WERI-Rb-1 (cell line): ENCODE measurements at regions not wholly inside any gene's neighbourhood (a gene's known extent, or its start where the extent isn't known, plus 50 kb on each side); places are given as distances from the start of the nearest gene placed in this dataset.

Experiments
- DNase-seq: peaks from one replicate; pipeline ENCODE4 v3.0.0-alpha.2; 2020
- H3K27ac ChIP-seq: fragments of 250-450 bp; sonication (Bioruptor Pico); 2 replicates; pipeline ENCODE4 v1.5.1; 2020; ENCODE audit warnings: mild to moderate bottlenecking, moderate library complexity
- H3K27me3 ChIP-seq: fragments of 250-450 bp; sonication (Bioruptor Pico); 2 replicates; pipeline ENCODE4 v1.5.1; 2021; ENCODE audit warnings: mild to moderate bottlenecking, low read depth, moderate library complexity; ENCODE audit not compliant: insufficient read depth, severe bottlenecking
- H3K36me3 ChIP-seq: fragments of 250-450 bp; sonication (Bioruptor Pico); 2 replicates; pipeline ENCODE4 v1.5.1; 2020; ENCODE audit warnings: mild to moderate bottlenecking, moderate library complexity
- H3K4me3 ChIP-seq: 2 replicates; pipeline ENCODE4 v1.5.1; 2011; ENCODE audit warnings: low read depth, mild to moderate bottlenecking, control low read depth, low read length
- H3K9me3 ChIP-seq: fragments of 250-450 bp; sonication (Bioruptor Pico); 2 replicates; pipeline ENCODE4 v1.5.1; 2021; ENCODE audit warnings: mild to moderate bottlenecking, moderate library complexity; ENCODE audit not compliant: severe bottlenecking
- CTCF ChIP-seq: IDR thresholded peaks from 2 replicates; pipeline ENCODE4 v1.5.1; 2011; ENCODE audit warnings: low read depth, mild to moderate bottlenecking, control low read depth, inconsistent platforms, low read length

DNA sequence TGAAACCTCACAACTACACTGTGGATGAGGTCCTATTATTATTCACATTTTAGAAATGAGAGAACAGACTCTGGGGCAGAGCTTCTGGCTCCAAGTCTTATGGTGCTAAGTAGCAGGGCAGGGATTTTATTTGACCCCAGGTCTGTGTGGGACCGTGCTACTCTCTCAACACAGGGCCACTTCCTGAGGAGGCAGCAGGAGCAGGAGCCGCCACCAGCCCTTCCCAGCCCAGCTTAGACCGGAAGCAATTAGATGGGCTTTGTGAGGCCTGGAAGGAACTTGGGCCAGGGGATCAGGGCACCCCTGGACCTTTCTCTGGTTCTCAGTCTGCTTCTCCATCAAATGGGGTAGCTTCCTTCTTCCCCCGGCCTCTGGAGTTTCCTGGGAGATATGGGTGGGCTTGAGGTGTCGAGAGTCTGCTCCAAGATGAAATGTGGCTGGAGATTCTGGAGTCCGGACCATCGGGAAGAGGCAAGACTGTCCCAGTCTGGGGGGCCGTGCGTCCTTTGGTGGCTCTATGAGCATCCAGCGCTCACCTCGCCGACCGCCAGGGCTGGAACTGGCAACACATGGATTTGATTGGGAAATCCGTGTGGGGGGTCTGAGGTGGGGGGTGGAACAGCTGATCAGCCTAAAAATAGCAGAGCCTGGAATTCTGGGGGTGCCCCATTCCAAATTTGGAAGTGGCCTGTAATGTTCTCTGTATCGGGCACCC lies 136.8 kb downstream of the FOXD2 start:
- no peak for DNase-seq
- Histone ChIP-seq H3K27ac (no peak overlapping the region), H3K9me3 (no peaks in the 10 kb centered on the region), H3K36me3 (no peaks in the 10 kb centered on the region), H3K27me3 (peaks cover 77% of the 10 kb centered on the region), H3K4me3 (no peak overlapping the region)
- no peak for TF ChIP-seq CTCF

DNA sequence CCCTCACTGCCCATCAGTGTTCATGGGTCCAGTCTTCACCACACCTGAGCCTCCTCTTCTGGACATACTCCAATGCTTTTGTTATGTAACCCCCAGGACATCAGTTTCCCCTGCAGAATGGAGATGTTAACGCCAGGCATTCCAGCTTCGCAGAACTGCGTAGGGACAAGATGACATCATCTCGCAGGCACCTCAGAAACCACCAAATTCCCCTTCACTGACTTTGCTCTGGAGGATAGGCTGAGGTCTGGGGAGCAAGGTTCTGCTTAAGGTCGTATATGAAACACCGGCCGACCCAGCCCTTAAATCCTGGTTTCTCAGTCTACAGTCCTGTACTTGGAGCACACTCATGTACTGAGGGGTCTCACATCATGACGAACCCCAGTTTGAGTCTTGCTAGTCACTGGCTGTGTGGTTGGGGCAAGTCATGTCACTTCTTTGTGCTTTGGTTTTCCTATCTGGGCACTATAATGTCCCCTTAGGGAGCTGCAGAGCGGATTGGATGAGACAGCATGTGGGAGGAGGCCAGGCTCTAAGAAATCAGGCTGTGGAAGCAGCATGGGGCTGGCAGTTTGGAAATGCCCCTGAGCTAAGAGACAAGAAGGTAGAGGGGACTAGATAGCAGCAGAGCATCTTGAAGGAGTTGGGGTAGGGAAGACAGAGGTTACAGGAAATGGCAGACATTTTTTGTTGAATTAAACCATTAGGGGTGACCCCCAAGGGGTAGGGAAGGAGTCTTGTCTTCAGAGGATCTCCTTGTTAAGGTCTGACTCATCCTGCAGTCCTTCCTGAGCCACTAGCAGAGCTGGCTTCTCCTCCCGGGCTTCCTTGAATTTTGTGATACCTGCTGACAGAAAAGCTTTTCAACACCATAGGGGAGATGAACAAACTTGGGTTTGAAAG lies 138.3 kb downstream of the FOXD2 start:
- no peak overlapping the region for H3K27ac ChIP-seq
- H3K9me3 ChIP-seq, result no peaks in the 10 kb centered on the region
- no peak overlapping the region for H3K4me3 ChIP-seq
- no peak for DNase-seq
- H3K27me3 ChIP-seq, result peaks cover 76% of the 10 kb centered on the region
- no peak for TF ChIP-seq CTCF
- H3K36me3 ChIP-seq, result no peaks in the 10 kb centered on the region

GRCh38 chr1:47576758-47577115 lies 138.9 kb downstream of the FOXD2 start:
- H3K27ac ChIP-seq, result no peak overlapping the region
- no peak overlapping the region for H3K4me3 ChIP-seq
- H3K27me3 ChIP-seq, result peaks cover 77% of the 10 kb centered on the region
- no peak for DNase-seq
- H3K36me3 ChIP-seq, result no peaks in the 10 kb centered on the region
- no peaks in the 10 kb centered on the region for H3K9me3 ChIP-seq
- no peak for TF ChIP-seq CTCF

GRCh38 chr1:47577303-47578025 lies 139.6 kb downstream of the FOXD2 start:
- no peak for TF ChIP-seq CTCF
- Histone ChIP-seq H3K27ac (no peak overlapping the region), H3K27me3 (peaks cover 80% of the 10 kb centered on the region), H3K4me3 (no peak overlapping the region), H3K36me3 (no peaks in the 10 kb centered on the region), H3K9me3 (no peaks in the 10 kb centered on the region)
- no peak for DNase-seq

- TF ChIP-seq CTCF, result no peak
- H3K4me3 ChIP-seq, result no peak overlapping the region
These were observed 140.3 kb downstream of the FOXD2 start for GRCh38 chr1:47578026-47578720.

More at GRCh38 chr1:47578026-47578720, 140.3 kb downstream of the FOXD2 start:
- peaks cover 84% of the 10 kb centered on the region for H3K27me3 ChIP-seq
- H3K36me3 ChIP-seq, result no peaks in the 10 kb centered on the region
- no peaks in the 10 kb centered on the region for H3K9me3 ChIP-seq
- DNase-seq, result no peak
- H3K27ac ChIP-seq, result no peak overlapping the region
